ENCODE measurements at regions not wholly inside any gene's neighbourhood (a gene's known extent, or its start where the extent isn't known, plus 50 kb on each side); places are given as distances from the start of the nearest gene placed in this dataset.

- H3K36me3 Mint-ChIP-seq (ENCODE audit: low read depth): no peaks in the 10 kb centered on the region
- H3K27me3 Mint-ChIP-seq (ENCODE audit: low read depth): peaks cover 8% of the 10 kb centered on the region
- H3K9me3 Mint-ChIP-seq (ENCODE audit: low read depth): peaks cover 5% of the 10 kb centered on the region
- no peaks in the 10 kb centered on the region for H3K4me1 Mint-ChIP-seq (ENCODE audit: low read depth)
- H3K4me3 Mint-ChIP-seq (ENCODE audit: unreplicated experiment): no peak overlapping the region
- no peak for DNase-seq (ENCODE audit: low spot score)
- no peak for TF ChIP-seq CTCF (IDR thresholded peaks at IDR 0.05)
- H3K27ac Mint-ChIP-seq (ENCODE audit: unreplicated experiment): no peak overlapping the region
Observed at GRCh38 chr11:114924042-114924441, 245.7 kb downstream of the NXPE2 start.

GRCh38 chr11:114925591-114925990 is 247.3 kb downstream of the NXPE2 start:
- no peak for TF ChIP-seq CTCF (IDR thresholded peaks at IDR 0.05)
- no peak for DNase-seq (ENCODE audit: low spot score)
- no peak overlapping the region for H3K27ac Mint-ChIP-seq (ENCODE audit: unreplicated experiment)
- H3K4me1 Mint-ChIP-seq (ENCODE audit: low read depth): no peaks in the 10 kb centered on the region
- H3K27me3 Mint-ChIP-seq (ENCODE audit: low read depth): peaks cover 8% of the 10 kb centered on the region
- no peaks in the 10 kb centered on the region for H3K36me3 Mint-ChIP-seq (ENCODE audit: low read depth)
- peaks cover 5% of the 10 kb centered on the region for H3K9me3 Mint-ChIP-seq (ENCODE audit: low read depth)
- H3K4me3 Mint-ChIP-seq (ENCODE audit: unreplicated experiment): no peak overlapping the region

GRCh38 chr11:114928260-114928870 is 250.0 kb downstream of the NXPE2 start:
- peaks cover 8% of the 10 kb centered on the region for H3K27me3 Mint-ChIP-seq (ENCODE audit: low read depth)
- peaks cover 2% of the 10 kb centered on the region for H3K36me3 Mint-ChIP-seq (ENCODE audit: low read depth)
- peaks cover 15% of the 10 kb centered on the region for H3K9me3 Mint-ChIP-seq (ENCODE audit: low read depth)
- DNase-seq (ENCODE audit: low spot score): no peak
- H3K27ac Mint-ChIP-seq (ENCODE audit: unreplicated experiment): no peak overlapping the region
- no peaks in the 10 kb centered on the region for H3K4me1 Mint-ChIP-seq (ENCODE audit: low read depth)
- no peak for TF ChIP-seq CTCF (IDR thresholded peaks at IDR 0.05)
- no peak overlapping the region for H3K4me3 Mint-ChIP-seq (ENCODE audit: unreplicated experiment)

- no peak for DNase-seq (ENCODE audit: low spot score)
- no peak overlapping the region for H3K4me3 Mint-ChIP-seq (ENCODE audit: unreplicated experiment)
- no peak overlapping the region for H3K27ac Mint-ChIP-seq (ENCODE audit: unreplicated experiment)
- peaks cover 10% of the 10 kb centered on the region for H3K27me3 Mint-ChIP-seq (ENCODE audit: low read depth)
- H3K9me3 Mint-ChIP-seq (ENCODE audit: low read depth): peaks cover 20% of the 10 kb centered on the region
- H3K36me3 Mint-ChIP-seq (ENCODE audit: low read depth): peaks cover 2% of the 10 kb centered on the region
- no peaks in the 10 kb centered on the region for H3K4me1 Mint-ChIP-seq (ENCODE audit: low read depth)
- TF ChIP-seq CTCF (IDR thresholded peaks at IDR 0.05): no peak
Observed at GRCh38 chr11:114929351-114930000, 251.1 kb downstream of the NXPE2 start.

GRCh38 chr11:114938799-114939198 is 260.5 kb downstream of the NXPE2 start:
- Mint-ChIP-seq H3K36me3 (ENCODE audit: low read depth) (no peaks in the 10 kb centered on the region), H3K4me1 (ENCODE audit: low read depth) (no peaks in the 10 kb centered on the region), H3K9me3 (ENCODE audit: low read depth) (peaks cover 15% of the 10 kb centered on the region), H3K27ac (ENCODE audit: unreplicated experiment) (no peak overlapping the region), H3K27me3 (ENCODE audit: low read depth) (peaks cover 4% of the 10 kb centered on the region), H3K4me3 (ENCODE audit: unreplicated experiment) (no peak overlapping the region)
- no peak for DNase-seq (ENCODE audit: low spot score)
- no peak for TF ChIP-seq CTCF (IDR thresholded peaks at IDR 0.05)
